Loucy (cell line): ENCODE measurements at regions not wholly inside any gene's neighbourhood (a gene's known extent, or its start where the extent isn't known, plus 50 kb on each side); places are given as distances from the start of the nearest gene placed in this dataset.

Experiments
- H2AFZ ChIP-seq: fragments of 200-600 bp; sonication (generic); 2 replicates; pipeline ENCODE4 v1.6.0; 2016; ENCODE audit warnings: antibody characterized with exemption, mild to moderate bottlenecking, low read length, moderate library complexity
- H3F3A ChIP-seq: fragments of 200-600 bp; 2 replicates; pipeline ENCODE4 v1.6.0; 2016; ENCODE audit warnings: antibody characterized with exemption, low read depth, mild to moderate bottlenecking
- H3K27me3 ChIP-seq: fragments of 200-600 bp; sonication (generic); 2 replicates; pipeline ENCODE4 v1.6.1; 2014; ENCODE audit warnings: low read length, mild to moderate bottlenecking; ENCODE audit not compliant: insufficient read depth, poor library complexity, severe bottlenecking
- H3K36me3 ChIP-seq: fragments of 200-600 bp; sonication (generic); 2 replicates; pipeline ENCODE4 v1.6.1; 2016; ENCODE audit warnings: low read length; ENCODE audit not compliant: insufficient read depth
- H3K4me1 ChIP-seq: fragments of 200-600 bp; sonication (generic); 2 replicates; pipeline ENCODE4 v1.5.1; 2014; ENCODE audit warnings: low read length, mild to moderate bottlenecking; ENCODE audit not compliant: insufficient read depth, poor library complexity, severe bottlenecking
- H3K4me2 ChIP-seq: fragments of 200-600 bp; sonication (generic); 2 replicates; pipeline ENCODE4 v1.6.0; 2014; ENCODE audit warnings: antibody characterized with exemption, low read length, low read depth, mild to moderate bottlenecking; ENCODE audit not compliant: poor library complexity, severe bottlenecking
- H3K4me3 ChIP-seq: fragments of 200-600 bp; sonication (generic); 2 replicates; pipeline ENCODE4 v1.5.1; 2014; ENCODE audit warnings: low read length, mild to moderate bottlenecking, mixed read lengths; ENCODE audit not compliant: poor library complexity, severe bottlenecking
- H3K79me2 ChIP-seq: fragments of 200-600 bp; sonication (generic); 2 replicates; pipeline ENCODE4 v1.6.1; 2014; ENCODE audit warnings: low read length; ENCODE audit not compliant: insufficient read depth
- H3K9ac ChIP-seq: fragments of 200-600 bp; sonication (generic); 2 replicates; pipeline ENCODE4 v1.6.0; 2014; ENCODE audit warnings: mild to moderate bottlenecking, low read depth, low read length, moderate library complexity; ENCODE audit not compliant: poor library complexity, severe bottlenecking
- H3K9me2 ChIP-seq: fragments of 200-600 bp; sonication (generic); replicated peaks from 2 replicates; pipeline ENCODE4 v1.6.1; 2016; ENCODE audit warnings: low read depth, low read length, mixed read lengths
- H3K9me3 ChIP-seq: fragments of 200-600 bp; sonication (generic); 2 replicates; pipeline ENCODE4 v1.6.1; 2014; ENCODE audit warnings: mild to moderate bottlenecking, antibody characterized with exemption, low read length, low read depth; ENCODE audit not compliant: insufficient read depth
- H4K20me1 ChIP-seq: fragments of 200-600 bp; sonication (generic); 2 replicates; pipeline ENCODE4 v1.6.0; 2014; ENCODE audit warnings: antibody characterized with exemption, low read length, mild to moderate bottlenecking; ENCODE audit not compliant: insufficient read depth, poor library complexity, severe bottlenecking
- CTCF ChIP-seq: fragments of 200-600 bp; sonication (generic); conservative IDR thresholded peaks from 2 replicates; pipeline ENCODE4 v1.5.1; 2014; ENCODE audit warnings: mild to moderate bottlenecking, antibody characterized with exemption, low read length
- EZH2phosphoT487 ChIP-seq: fragments of 200-600 bp; IDR thresholded peaks from 2 replicates; pipeline ENCODE4 v1.6.1; 2018; ENCODE audit warnings: antibody characterized with exemption, mild to moderate bottlenecking, moderate library complexity, borderline replicate concordance

DNA sequence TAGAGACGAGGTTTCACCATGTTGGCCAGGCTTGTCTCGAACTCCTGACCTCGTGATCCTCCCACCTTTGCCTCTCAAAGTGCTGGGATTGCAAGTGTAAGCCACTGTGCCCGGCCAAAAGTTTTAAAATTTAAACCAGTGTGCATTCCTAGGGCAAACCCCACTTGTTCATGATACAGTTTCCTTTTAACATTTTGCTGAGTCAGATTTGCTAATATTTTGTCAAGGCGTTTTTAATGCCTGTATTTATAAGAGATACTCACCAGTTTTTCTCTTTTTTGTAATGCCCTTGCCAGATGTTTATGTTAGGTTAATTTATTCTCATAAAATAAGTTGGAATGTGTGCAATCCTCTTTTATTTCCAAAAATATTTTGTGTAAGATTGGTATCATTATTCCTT lies 927.4 kb downstream of the DNAJB9 start:
- H3K27me3 ChIP-seq = no peaks in the 10 kb centered on the region
- H3K9me3 ChIP-seq = no peaks in the 10 kb centered on the region
- no peak overlapping the region for H3K9ac ChIP-seq
- no peak overlapping the region for H2AFZ ChIP-seq
- H3K79me2 ChIP-seq = no peaks in the 10 kb centered on the region
- TF ChIP-seq CTCF (no peak), EZH2phosphoT487 (no peak)
- no peaks in the 10 kb centered on the region for H4K20me1 ChIP-seq
- no peak overlapping the region for H3K4me2 ChIP-seq
- H3F3A ChIP-seq = no peaks in the 10 kb centered on the region
- no peaks in the 10 kb centered on the region for H3K36me3 ChIP-seq
- no peaks in the 10 kb centered on the region for H3K9me2 ChIP-seq
- H3K4me3 ChIP-seq = no peak overlapping the region
- H3K4me1 ChIP-seq = no peaks in the 10 kb centered on the region

GRCh38 chr7:109498131-109498530 lies 928.5 kb downstream of the DNAJB9 start:
- Histone ChIP-seq H3K9me2 (no peaks in the 10 kb centered on the region), H3K4me3 (no peak overlapping the region), H3K4me2 (no peak overlapping the region), H3K4me1 (no peaks in the 10 kb centered on the region), H3K79me2 (no peaks in the 10 kb centered on the region), H2AFZ (no peak overlapping the region), H3K36me3 (no peaks in the 10 kb centered on the region), H3K9me3 (no peaks in the 10 kb centered on the region), H3K27me3 (no peaks in the 10 kb centered on the region), H3K9ac (no peak overlapping the region), H3F3A (no peaks in the 10 kb centered on the region), H4K20me1 (no peaks in the 10 kb centered on the region)
- TF ChIP-seq CTCF = no peak
- TF ChIP-seq EZH2phosphoT487 = no peak

- no peaks in the 10 kb centered on the region for H3K27me3 ChIP-seq
- H4K20me1 ChIP-seq = no peaks in the 10 kb centered on the region
- no peaks in the 10 kb centered on the region for H3K9me3 ChIP-seq
- H3K36me3 ChIP-seq = no peaks in the 10 kb centered on the region
- no peaks in the 10 kb centered on the region for H3K9me2 ChIP-seq
- H3F3A ChIP-seq = no peaks in the 10 kb centered on the region
- H3K9ac ChIP-seq = no peak overlapping the region
- TF ChIP-seq EZH2phosphoT487 (no peak), CTCF (no peak)
- H3K4me1 ChIP-seq = no peaks in the 10 kb centered on the region
- no peak overlapping the region for H3K4me2 ChIP-seq
- H2AFZ ChIP-seq = no peak overlapping the region
- no peak overlapping the region for H3K4me3 ChIP-seq
- no peaks in the 10 kb centered on the region for H3K79me2 ChIP-seq
These were observed 933.7 kb downstream of the DNAJB9 start for GRCh38 chr7:109503421-109503820.
